ENCODE measurements at regions not wholly inside any gene's neighbourhood (a gene's known extent, or its start where the extent isn't known, plus 50 kb on each side); places are given as distances from the start of the nearest gene placed in this dataset.
"Not testable (repeated sequence)": the region's sequence is repeated elsewhere in the genome, so short reads cannot be mapped to it uniquely, and the experiment has no call there.

DNA sequence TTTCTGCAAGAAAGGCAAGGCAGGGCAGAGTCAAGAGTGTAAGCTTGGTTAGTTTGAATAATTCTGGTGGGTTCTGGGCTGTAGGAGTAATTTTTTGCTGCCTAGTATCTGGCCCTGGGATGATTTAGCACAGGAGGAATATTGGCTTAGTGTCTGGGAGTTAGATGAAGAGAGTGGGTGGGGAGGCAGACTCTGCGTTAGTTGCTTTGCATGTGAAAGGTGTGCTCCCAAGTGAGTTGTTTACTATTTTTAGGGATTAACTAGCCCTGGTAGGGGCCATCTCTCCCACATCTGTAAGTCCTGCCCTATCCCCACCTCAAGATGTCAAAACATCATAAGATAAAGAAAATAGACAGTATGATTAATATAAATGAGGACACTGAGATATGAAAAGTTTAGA, 249.7 kb downstream of the LRIG3 start:
- H3K9me3 ChIP-seq = no peaks in the 10 kb centered on the region
- ATAC-seq (no peak), DNase-seq (no peak), FAIRE-seq (no peak)
- H3K4me1 ChIP-seq = no peaks in the 10 kb centered on the region
- no peak overlapping the region for H3K4me3 ChIP-seq
- H3K27me3 ChIP-seq = no peaks in the 10 kb centered on the region
- H3K36me3 ChIP-seq = no peaks in the 10 kb centered on the region
- TF ChIP-seq, protein P1, sequence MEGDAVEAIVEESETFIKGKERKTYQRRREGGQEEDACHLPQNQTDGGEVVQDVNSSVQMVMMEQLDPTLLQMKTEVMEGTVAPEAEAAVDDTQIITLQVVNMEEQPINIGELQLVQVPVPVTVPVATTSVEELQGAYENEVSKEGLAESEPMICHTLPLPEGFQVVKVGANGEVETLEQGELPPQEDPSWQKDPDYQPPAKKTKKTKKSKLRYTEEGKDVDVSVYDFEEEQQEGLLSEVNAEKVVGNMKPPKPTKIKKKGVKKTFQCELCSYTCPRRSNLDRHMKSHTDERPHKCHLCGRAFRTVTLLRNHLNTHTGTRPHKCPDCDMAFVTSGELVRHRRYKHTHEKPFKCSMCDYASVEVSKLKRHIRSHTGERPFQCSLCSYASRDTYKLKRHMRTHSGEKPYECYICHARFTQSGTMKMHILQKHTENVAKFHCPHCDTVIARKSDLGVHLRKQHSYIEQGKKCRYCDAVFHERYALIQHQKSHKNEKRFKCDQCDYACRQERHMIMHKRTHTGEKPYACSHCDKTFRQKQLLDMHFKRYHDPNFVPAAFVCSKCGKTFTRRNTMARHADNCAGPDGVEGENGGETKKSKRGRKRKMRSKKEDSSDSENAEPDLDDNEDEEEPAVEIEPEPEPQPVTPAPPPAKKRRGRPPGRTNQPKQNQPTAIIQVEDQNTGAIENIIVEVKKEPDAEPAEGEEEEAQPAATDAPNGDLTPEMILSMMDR (IDR thresholded peaks at IDR 0.05) = no peak
- 96 to 100% methylated on average over 1 of the region's 1 CpG for WGBS, 2 donors
- no peak overlapping the region for H3K27ac ChIP-seq
- intact Hi-C loops (cut with DNase I) = no loop called here

DNA sequence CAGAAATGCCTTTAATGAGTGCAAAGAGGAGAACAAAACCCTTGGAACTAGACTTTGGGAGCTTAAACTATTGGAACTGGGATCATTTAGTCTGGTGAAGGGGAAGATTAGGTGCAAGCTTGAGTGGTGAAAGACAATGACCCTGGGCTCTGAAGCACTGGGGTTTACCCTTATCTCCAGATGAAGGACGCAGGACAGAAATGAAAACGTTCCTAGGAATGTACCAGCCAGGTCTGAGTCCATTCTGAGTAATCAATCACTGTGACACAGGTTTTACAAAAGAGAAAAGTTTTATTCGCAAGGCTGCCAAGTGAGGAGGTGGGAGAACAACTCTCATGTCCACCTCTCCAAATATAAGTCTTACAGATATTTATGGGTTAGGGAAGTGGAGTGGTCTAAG, 249.1 kb downstream of the LRIG3 start:
- TF ChIP-seq, protein P1 (IDR thresholded peaks at IDR 0.05) = no peak
- DNase-seq (no peak), ATAC-seq (no peak), FAIRE-seq (no peak)
- H3K27me3 ChIP-seq = no peaks in the 10 kb centered on the region
- WGBS, 2 donors = 35 to 37% methylated on average over 3 of the region's 3 CpGs
- intact Hi-C loops (cut with DNase I) = no loop called here
- H3K9me3 ChIP-seq = no peaks in the 10 kb centered on the region
- H3K27ac ChIP-seq = no peak overlapping the region
- no peak overlapping the region for H3K4me3 ChIP-seq
- no peaks in the 10 kb centered on the region for H3K4me1 ChIP-seq
- H3K36me3 ChIP-seq = no peaks in the 10 kb centered on the region

DNA sequence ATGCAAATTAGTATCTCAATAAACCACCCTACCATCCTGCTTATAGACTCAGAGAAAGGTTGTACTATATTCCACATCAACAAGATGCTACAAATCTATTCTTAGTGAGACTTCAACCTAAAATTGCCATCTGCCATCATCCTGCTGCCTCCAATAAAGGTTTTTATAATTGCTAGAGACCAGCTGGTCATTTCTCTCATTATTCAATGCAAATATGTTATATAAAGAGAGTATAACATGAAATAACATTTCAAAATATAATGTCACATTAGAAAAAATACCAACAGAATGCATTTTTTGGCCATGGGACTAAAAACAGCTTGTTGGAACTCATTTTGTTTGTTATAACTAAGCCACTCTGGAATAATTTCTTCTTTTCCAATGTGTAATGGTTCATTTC, 247.3 kb downstream of the LRIG3 start:
- no peak for FAIRE-seq
- no peak overlapping the region for H3K27ac ChIP-seq
- no peaks in the 10 kb centered on the region for H3K36me3 ChIP-seq
- H3K4me1 ChIP-seq = no peaks in the 10 kb centered on the region
- no peak for DNase-seq
- no peak for ATAC-seq
- no peak overlapping the region for H3K4me3 ChIP-seq
- TF ChIP-seq, protein P1 (IDR thresholded peaks at IDR 0.05) = no peak
- H3K9me3 ChIP-seq = no peaks in the 10 kb centered on the region
- intact Hi-C loops (cut with DNase I) = no loop called here
- H3K27me3 ChIP-seq = no peaks in the 10 kb centered on the region

DNA sequence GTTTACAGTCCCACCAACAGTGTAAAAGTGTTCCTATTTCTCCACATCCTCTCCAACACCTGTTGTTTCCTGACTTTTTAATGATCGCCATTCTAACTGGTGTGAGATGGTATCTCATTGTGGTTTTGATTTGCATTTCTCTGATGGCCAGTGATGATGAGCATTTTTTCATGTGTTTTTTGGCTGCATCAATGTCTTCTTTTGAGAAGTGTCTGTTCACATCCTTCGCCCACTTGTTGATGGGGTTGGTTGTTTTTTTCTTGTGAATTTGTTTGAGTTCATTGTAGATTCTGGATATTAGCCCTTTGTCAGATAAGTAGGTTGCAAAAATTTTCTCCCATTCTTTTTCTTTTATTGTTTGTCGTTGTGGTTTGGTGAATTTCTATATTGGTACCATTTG, 242.5 kb downstream of the LRIG3 start:
- DNase-seq; H3K27ac ChIP-seq; H3K27me3 ChIP-seq; H3K36me3 ChIP-seq; H3K9me3 ChIP-seq; H3K4me3 ChIP-seq; ATAC-seq; H3K4me1 ChIP-seq; FAIRE-seq; intact Hi-C loops (cut with DNase I): not testable (repeated sequence)
- 92 to 95% methylated on average over 2 of the region's 3 CpGs for WGBS, 2 donors

DNA sequence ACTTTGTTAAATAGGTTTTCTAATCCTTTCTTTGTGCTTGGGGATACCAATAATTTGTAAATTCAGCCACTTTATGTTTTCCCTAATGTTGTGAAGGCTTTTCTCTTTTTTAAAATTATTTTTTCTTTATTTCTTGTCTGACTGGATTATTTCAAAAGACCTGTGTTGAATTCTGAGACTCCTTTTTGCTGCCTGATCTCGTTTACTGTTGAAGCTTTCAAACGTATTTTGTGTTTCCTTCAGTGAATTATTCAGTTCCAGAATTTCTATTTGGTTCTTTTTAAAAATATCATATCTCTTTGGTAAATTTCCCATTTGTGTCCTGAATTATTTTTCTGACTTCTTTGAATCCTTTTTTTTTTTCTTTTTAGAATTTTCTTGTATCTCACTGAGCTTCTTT, 241.6 kb downstream of the LRIG3 start:
- 83 to 88% methylated on average over 2 of the region's 2 CpGs for WGBS, 2 donors
- TF ChIP-seq, protein P1 (IDR thresholded peaks at IDR 0.05) = no peak
- Histone ChIP-seq H3K9me3 (no peaks in the 10 kb centered on the region), H3K4me3 (no peak overlapping the region), H3K27me3 (no peaks in the 10 kb centered on the region), H3K36me3 (no peaks in the 10 kb centered on the region), H3K4me1 (no peaks in the 10 kb centered on the region), H3K27ac (no peak overlapping the region)
- intact Hi-C loops (cut with DNase I) = no loop called here
- no peak for FAIRE-seq
- DNase-seq = no peak
- ATAC-seq = no peak

DNA sequence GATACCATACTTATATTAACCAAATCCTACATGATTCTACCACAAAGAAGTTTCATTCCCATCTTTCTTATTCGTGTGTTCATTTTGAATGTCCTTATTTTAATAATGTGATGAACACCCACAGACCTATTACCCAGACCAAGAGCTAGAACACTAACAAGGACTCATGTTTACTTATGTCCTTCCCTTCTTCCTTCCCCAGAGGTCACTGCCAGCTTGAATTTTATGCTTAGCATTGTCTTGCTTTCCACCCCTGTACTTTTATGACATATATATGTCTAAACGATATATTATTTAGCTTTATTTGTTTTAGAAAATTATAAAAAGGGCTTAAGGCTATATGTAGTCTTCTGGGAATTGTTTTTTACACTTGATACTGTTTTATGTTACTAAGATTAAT, 238.6 kb downstream of the LRIG3 start:
- no peaks in the 10 kb centered on the region for H3K4me1 ChIP-seq
- no peaks in the 10 kb centered on the region for H3K9me3 ChIP-seq
- no peaks in the 10 kb centered on the region for H3K27me3 ChIP-seq
- H3K36me3 ChIP-seq = no peaks in the 10 kb centered on the region
- intact Hi-C loops (cut with DNase I) = no loop called here
- WGBS, 2 donors = 41 to 53% methylated on average over 2 of the region's 2 CpGs
- H3K27ac ChIP-seq = no peak overlapping the region
- no peak for DNase-seq
- ATAC-seq = peak; percentile 56 to 70 (median 61)
- TF ChIP-seq, protein P1 (IDR thresholded peaks at IDR 0.05) = peak in 1 of 4 donors; percentile 14
- H3K4me3 ChIP-seq = no peak overlapping the region
- FAIRE-seq = no peak
